ENCODE measurements at regions not wholly inside any gene's neighbourhood (a gene's known extent, or its start where the extent isn't known, plus 50 kb on each side); places are given as distances from the start of the nearest gene placed in this dataset.

GRCh38 chrX:39601231-39602177 is 496.3 kb downstream of the BCOR start:
- TF ChIP-seq CTCF (IDR thresholded peaks at IDR 0.05 in 8 of 11, conservative IDR thresholded peaks at IDR 0.05 in 3 of 11) = no peak
- TF ChIP-seq POLR2A (IDR thresholded peaks at IDR 0.05) = no peak

Measured in spleen (tissue), 7 donors.